SU-DHL-6 (cell line): ENCODE measurements at regions not wholly inside any gene's neighbourhood (a gene's known extent, or its start where the extent isn't known, plus 50 kb on each side); places are given as distances from the start of the nearest gene placed in this dataset.

Source experiments
- H2AFZ ChIP-seq: fragments of 200-600 bp; sonication (generic); 2 replicates; pipeline ENCODE4 v1.6.1; 2014; ENCODE audit warnings: low read depth, mild to moderate bottlenecking, moderate library complexity, mixed read lengths, antibody characterized with exemption, low read length; ENCODE audit not compliant: severe bottlenecking
- H3F3A ChIP-seq: fragments of 200-600 bp; shearing (Covaris generic); 2 replicates; pipeline ENCODE4 v1.6.0; 2016; ENCODE audit warnings: antibody characterized with exemption, mild to moderate bottlenecking; ENCODE audit not compliant: insufficient read depth
- H3K27ac ChIP-seq: fragments of 200-600 bp; sonication (generic); 2 replicates; pipeline ENCODE4 v1.5.1; 2016; ENCODE audit warnings: low read depth, mild to moderate bottlenecking, low read length, moderate library complexity, mixed read lengths
- H3K27me3 ChIP-seq: fragments of 200-600 bp; sonication (generic), shearing (Covaris generic); 2 replicates; pipeline ENCODE4 v1.6.0; 2014; ENCODE audit warnings: mild to moderate bottlenecking, low read length
- H3K36me3 ChIP-seq: fragments of 200-600 bp; sonication (generic); 2 replicates; pipeline ENCODE4 v1.6.1; 2014; ENCODE audit warnings: mild to moderate bottlenecking, low read length, mixed read lengths
- H3K4me2 ChIP-seq: fragments of 300-600, 200-600 bp; shearing (Covaris generic), sonication (generic); 2 replicates; pipeline ENCODE4 v1.6.0; 2014; ENCODE audit warnings: low read length, low read depth, mild to moderate bottlenecking; ENCODE audit not compliant: poor library complexity, severe bottlenecking
- H3K4me3 ChIP-seq: fragments of 200-600 bp; sonication (generic); 2 replicates; pipeline ENCODE4 v1.5.1; 2014; ENCODE audit warnings: antibody characterized with exemption, low read length, mild to moderate bottlenecking, mixed read lengths; ENCODE audit not compliant: insufficient read depth, poor library complexity, severe bottlenecking
- H3K79me2 ChIP-seq: fragments of 200-600 bp; sonication (generic); 2 replicates; pipeline ENCODE4 v1.6.1; 2014; ENCODE audit warnings: mild to moderate bottlenecking, low read length, moderate library complexity; ENCODE audit not compliant: insufficient read depth
- H3K9ac ChIP-seq: fragments of 200-600 bp; sonication (generic); 2 replicates; pipeline ENCODE4 v1.7.0; 2014; ENCODE audit warnings: mild to moderate bottlenecking, low read length
- H3K9me2 ChIP-seq: fragments of 200-600 bp; sonication (generic); replicated peaks from 2 replicates; pipeline ENCODE4 v1.6.1; 2014; ENCODE audit warnings: low read length; ENCODE audit not compliant: insufficient read depth
- H3K9me3 ChIP-seq: fragments of 200-600 bp; sonication (generic); 2 replicates; pipeline ENCODE4 v1.6.1; 2014; ENCODE audit warnings: low read length, mixed read lengths; ENCODE audit not compliant: insufficient read depth
- H4K20me1 ChIP-seq: fragments of 200-600 bp; sonication (generic); 2 replicates; pipeline ENCODE4 v1.6.1; 2014; ENCODE audit warnings: low read depth, mild to moderate bottlenecking, antibody characterized with exemption, low read length, moderate library complexity, mixed read lengths
- CTCF ChIP-seq: fragments of 200-600 bp; sonication (generic); IDR thresholded peaks from one replicate; pipeline ENCODE4 v1.5.1; 2017; ENCODE audit warnings: antibody characterized with exemption, mild to moderate bottlenecking, low read length, moderate library complexity; ENCODE audit not compliant: insufficient read depth, poor library complexity, severe bottlenecking
- EZH2phosphoT487 ChIP-seq: fragments of 200-600 bp; sonication (generic), shearing (Covaris generic); conservative IDR thresholded peaks from 2 replicates; pipeline ENCODE4 v1.6.1; 2018; ENCODE audit warnings: mild to moderate bottlenecking, antibody characterized with exemption, low read length, moderate library complexity, mixed read lengths

- H3K9me2 ChIP-seq, result no peaks in the 10 kb centered on the region
- no peaks in the 10 kb centered on the region for H4K20me1 ChIP-seq
- H3K27me3 ChIP-seq, result no peaks in the 10 kb centered on the region
- no peak overlapping the region for H2AFZ ChIP-seq
- no peak overlapping the region for H3K9ac ChIP-seq
- no peak overlapping the region for H3K27ac ChIP-seq
- no peaks in the 10 kb centered on the region for H3K9me3 ChIP-seq
- TF ChIP-seq EZH2phosphoT487 (no peak), CTCF (no peak)
- H3K79me2 ChIP-seq, result no peaks in the 10 kb centered on the region
- H3K36me3 ChIP-seq, result no peaks in the 10 kb centered on the region
- H3F3A ChIP-seq, result no peaks in the 10 kb centered on the region
- H3K4me2 ChIP-seq, result no peak overlapping the region
- no peak overlapping the region for H3K4me3 ChIP-seq
These were observed 704.6 kb downstream of the EFNB2 start for GRCh38 chr13:105830821-105831220.

- H3K36me3 ChIP-seq, result no peaks in the 10 kb centered on the region
- no peak overlapping the region for H2AFZ ChIP-seq
- H3K9me2 ChIP-seq, result no peaks in the 10 kb centered on the region
- H4K20me1 ChIP-seq, result no peaks in the 10 kb centered on the region
- H3K4me3 ChIP-seq, result no peak overlapping the region
- no peaks in the 10 kb centered on the region for H3K9me3 ChIP-seq
- TF ChIP-seq EZH2phosphoT487 (no peak), CTCF (no peak)
- H3K4me2 ChIP-seq, result no peak overlapping the region
- H3F3A ChIP-seq, result no peaks in the 10 kb centered on the region
- H3K27ac ChIP-seq, result no peak overlapping the region
- H3K79me2 ChIP-seq, result no peaks in the 10 kb centered on the region
- H3K27me3 ChIP-seq, result no peaks in the 10 kb centered on the region
- H3K9ac ChIP-seq, result no peak overlapping the region
These were observed 708.2 kb downstream of the EFNB2 start for GRCh38 chr13:105827111-105827809.

GRCh38 chr13:105825071-105825470 lies 710.4 kb downstream of the EFNB2 start:
- no peaks in the 10 kb centered on the region for H3K36me3 ChIP-seq
- TF ChIP-seq CTCF (no peak), EZH2phosphoT487 (no peak)
- H2AFZ ChIP-seq, result no peak overlapping the region

More at GRCh38 chr13:105825071-105825470, 710.4 kb downstream of the EFNB2 start:
- no peaks in the 10 kb centered on the region for H3F3A ChIP-seq
- no peak overlapping the region for H3K27ac ChIP-seq
- H3K9me3 ChIP-seq, result no peaks in the 10 kb centered on the region
- H3K4me3 ChIP-seq, result no peak overlapping the region
- H4K20me1 ChIP-seq, result no peaks in the 10 kb centered on the region
- H3K9me2 ChIP-seq, result no peaks in the 10 kb centered on the region
- no peak overlapping the region for H3K4me2 ChIP-seq
- no peaks in the 10 kb centered on the region for H3K27me3 ChIP-seq
- H3K79me2 ChIP-seq, result no peaks in the 10 kb centered on the region
- no peak overlapping the region for H3K9ac ChIP-seq
